Activated T-cell treated with anti-CD3 and anti-CD28 coated beads, Interleukin-2, amount 50 U/mL, for 4 hours (primary cell): ENCODE measurements at regions not wholly inside any gene's neighbourhood (a gene's known extent, or its start where the extent isn't known, plus 50 kb on each side); places are given as distances from the start of the nearest gene placed in this dataset.

Source experiments
- ATAC-seq, 2 donors: fragments of 200-7000 bp; cut with Tn5 transposase; one replicate each; pipeline ENCODE4 v1.10.0; 2021
- DNase-seq: peaks from one replicate; pipeline ENCODE4 v3.0.0-alpha.2; 2020
- H3K27me3 Mint-ChIP-seq: one replicate; pipeline ENCODE4 v1.8.0; 2021; ENCODE audit warnings: low read depth, mixed read lengths
- H3K36me3 Mint-ChIP-seq: one replicate; pipeline ENCODE4 v1.8.0; 2022; ENCODE audit warnings: mixed read lengths; ENCODE audit not compliant: insufficient read depth
- H3K4me1 Mint-ChIP-seq: one replicate; pipeline ENCODE4 v1.8.0; 2021; ENCODE audit warnings: low read depth, mixed read lengths
- H3K4me3 Mint-ChIP-seq: one replicate; pipeline ENCODE4 v1.8.0; 2021; ENCODE audit warnings: mild to moderate bottlenecking, moderate library complexity, mixed read lengths
- H3K9me3 Mint-ChIP-seq: one replicate; pipeline ENCODE4 v1.8.0; 2021; ENCODE audit warnings: mixed read lengths

- DNase-seq, result no peak
- H3K4me3 Mint-ChIP-seq, result no peak overlapping the region
- H3K36me3 Mint-ChIP-seq, result no peaks in the 10 kb centered on the region
- peaks cover 4% of the 10 kb centered on the region for H3K9me3 Mint-ChIP-seq
- ATAC-seq, result no peak
- no peaks in the 10 kb centered on the region for H3K27me3 Mint-ChIP-seq
- H3K4me1 Mint-ChIP-seq, result no peaks in the 10 kb centered on the region
Measured at GRCh38 chr13:34405410-34406181, 536.5 kb upstream of the NBEA start.

DNA sequence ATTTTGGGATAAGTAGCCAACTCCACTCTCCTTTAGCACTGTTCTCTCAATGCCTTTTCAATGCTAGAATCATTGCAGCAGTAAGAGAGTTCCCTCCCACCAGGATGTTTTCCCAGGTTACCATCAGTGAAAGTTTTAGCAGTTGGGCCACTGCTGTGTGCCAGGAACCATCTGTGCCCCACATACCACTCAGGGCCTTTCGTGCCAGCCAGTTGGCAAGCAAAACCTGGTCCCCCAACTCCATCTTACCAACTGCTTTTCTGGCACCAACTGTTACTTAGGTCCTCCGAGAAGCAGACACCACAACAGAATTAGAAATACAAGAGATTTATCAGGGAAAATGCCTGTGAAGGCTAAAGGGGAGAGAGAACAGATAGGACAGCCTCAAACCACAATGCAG, 533.4 kb upstream of the NBEA start:
- Mint-ChIP-seq H3K36me3 (no peaks in the 10 kb centered on the region), H3K4me1 (no peaks in the 10 kb centered on the region), H3K9me3 (peaks cover 8% of the 10 kb centered on the region), H3K27me3 (no peaks in the 10 kb centered on the region), H3K4me3 (no peak overlapping the region)
- DNase-seq (no peak), ATAC-seq (no peak)

DNA sequence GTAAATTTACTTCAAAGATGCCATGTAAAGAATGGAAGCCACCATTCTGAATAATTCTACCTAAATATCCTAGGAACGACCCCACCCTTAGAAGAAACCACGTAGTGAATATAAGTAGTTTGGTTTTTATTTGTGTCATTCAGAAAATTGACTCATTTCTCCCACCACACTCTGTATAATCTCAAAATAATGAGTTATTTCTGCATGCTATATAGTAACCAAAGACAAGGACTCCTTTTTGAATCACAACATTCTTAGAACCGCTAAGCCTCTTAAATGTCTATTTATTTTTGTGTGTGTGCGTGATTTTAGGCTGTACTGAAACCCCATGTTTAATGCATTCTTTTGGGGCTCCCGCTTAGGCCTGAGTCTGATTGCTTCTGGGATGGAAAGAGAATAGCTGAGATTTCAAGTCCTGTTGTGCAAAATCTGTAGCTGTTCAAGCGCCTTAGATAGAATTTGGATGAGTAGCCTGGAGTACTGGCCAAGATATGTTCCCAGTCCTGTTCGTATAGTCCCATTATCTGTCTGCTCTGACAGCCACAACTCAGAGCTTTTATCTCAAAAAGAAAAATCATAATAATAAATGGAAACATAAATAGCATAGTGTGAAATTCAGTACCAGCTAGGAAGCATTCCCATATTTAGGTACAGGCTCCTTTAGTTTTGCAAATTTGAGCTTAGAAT, 532.4 kb upstream of the NBEA start:
- H3K9me3 Mint-ChIP-seq, result peaks cover 10% of the 10 kb centered on the region
- H3K36me3 Mint-ChIP-seq, result no peaks in the 10 kb centered on the region
- no peak overlapping the region for H3K4me3 Mint-ChIP-seq
- H3K27me3 Mint-ChIP-seq, result no peaks in the 10 kb centered on the region
- no peak for DNase-seq
- ATAC-seq, result no peak
- no peaks in the 10 kb centered on the region for H3K4me1 Mint-ChIP-seq

- Mint-ChIP-seq H3K4me3 (no peak overlapping the region), H3K4me1 (no peaks in the 10 kb centered on the region), H3K27me3 (no peaks in the 10 kb centered on the region), H3K9me3 (peaks cover 15% of the 10 kb centered on the region), H3K36me3 (no peaks in the 10 kb centered on the region)
- ATAC-seq, result no peak
- DNase-seq, result no peak
Measured at GRCh38 chr13:34410678-34411077, 531.4 kb upstream of the NBEA start.

DNA sequence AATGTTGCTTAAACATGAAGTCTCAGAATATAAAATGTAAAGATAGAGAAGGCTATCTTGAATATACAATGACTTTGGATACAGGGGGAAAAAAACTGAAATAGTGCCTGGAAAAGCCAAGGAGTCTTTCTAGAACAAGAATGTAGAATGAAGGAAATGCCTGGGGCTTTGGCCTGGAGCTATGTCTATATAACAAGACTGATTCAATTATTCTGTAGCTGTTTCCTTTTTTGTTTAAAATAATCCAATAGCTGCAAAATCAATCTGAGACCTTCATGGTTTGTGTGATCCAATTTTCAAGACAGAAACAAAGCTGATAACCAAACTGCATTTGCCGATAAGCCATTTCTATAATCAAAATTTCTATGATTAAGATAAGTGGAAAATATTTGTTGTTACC, 530.9 kb upstream of the NBEA start:
- H3K27me3 Mint-ChIP-seq, result no peaks in the 10 kb centered on the region
- peaks cover 15% of the 10 kb centered on the region for H3K9me3 Mint-ChIP-seq
- no peaks in the 10 kb centered on the region for H3K36me3 Mint-ChIP-seq
- H3K4me1 Mint-ChIP-seq, result no peaks in the 10 kb centered on the region
- ATAC-seq, result no peak
- no peak for DNase-seq
- no peak overlapping the region for H3K4me3 Mint-ChIP-seq

GRCh38 chr13:34411894-34412293, 530.2 kb upstream of the NBEA start:
- peaks cover 15% of the 10 kb centered on the region for H3K9me3 Mint-ChIP-seq
- H3K4me1 Mint-ChIP-seq, result no peaks in the 10 kb centered on the region
- no peaks in the 10 kb centered on the region for H3K27me3 Mint-ChIP-seq
- H3K36me3 Mint-ChIP-seq, result no peaks in the 10 kb centered on the region
- DNase-seq (no peak), ATAC-seq (no peak)
- no peak overlapping the region for H3K4me3 Mint-ChIP-seq

DNA sequence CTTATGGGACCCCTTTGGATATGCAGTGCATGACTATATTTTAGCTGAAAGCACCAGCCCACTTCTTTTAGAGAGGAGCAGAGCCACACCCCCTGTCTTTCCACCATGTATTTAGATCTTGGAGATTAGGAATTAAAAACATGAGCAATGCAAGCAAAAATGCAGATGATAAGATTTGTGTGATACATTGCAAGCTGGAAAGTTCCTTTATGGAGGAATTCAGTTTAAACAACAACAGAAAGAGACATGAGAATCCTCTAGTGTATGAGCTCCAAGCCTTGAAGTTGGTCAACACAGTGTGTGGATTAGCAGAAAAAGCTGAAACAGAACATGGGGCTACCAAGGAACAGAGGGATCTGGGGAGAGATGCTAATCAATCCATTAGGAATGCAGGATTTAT, 529.8 kb upstream of the NBEA start:
- Mint-ChIP-seq H3K27me3 (no peaks in the 10 kb centered on the region), H3K4me1 (no peaks in the 10 kb centered on the region), H3K36me3 (no peaks in the 10 kb centered on the region), H3K9me3 (peaks cover 15% of the 10 kb centered on the region), H3K4me3 (no peak overlapping the region)
- DNase-seq, result no peak
- ATAC-seq, result no peak

GRCh38 chr13:34412817-34413375, 529.2 kb upstream of the NBEA start:
- no peak for ATAC-seq
- Mint-ChIP-seq H3K4me3 (no peak overlapping the region), H3K4me1 (no peaks in the 10 kb centered on the region), H3K27me3 (no peaks in the 10 kb centered on the region), H3K9me3 (peaks cover 15% of the 10 kb centered on the region), H3K36me3 (no peaks in the 10 kb centered on the region)
- no peak for DNase-seq

DNA sequence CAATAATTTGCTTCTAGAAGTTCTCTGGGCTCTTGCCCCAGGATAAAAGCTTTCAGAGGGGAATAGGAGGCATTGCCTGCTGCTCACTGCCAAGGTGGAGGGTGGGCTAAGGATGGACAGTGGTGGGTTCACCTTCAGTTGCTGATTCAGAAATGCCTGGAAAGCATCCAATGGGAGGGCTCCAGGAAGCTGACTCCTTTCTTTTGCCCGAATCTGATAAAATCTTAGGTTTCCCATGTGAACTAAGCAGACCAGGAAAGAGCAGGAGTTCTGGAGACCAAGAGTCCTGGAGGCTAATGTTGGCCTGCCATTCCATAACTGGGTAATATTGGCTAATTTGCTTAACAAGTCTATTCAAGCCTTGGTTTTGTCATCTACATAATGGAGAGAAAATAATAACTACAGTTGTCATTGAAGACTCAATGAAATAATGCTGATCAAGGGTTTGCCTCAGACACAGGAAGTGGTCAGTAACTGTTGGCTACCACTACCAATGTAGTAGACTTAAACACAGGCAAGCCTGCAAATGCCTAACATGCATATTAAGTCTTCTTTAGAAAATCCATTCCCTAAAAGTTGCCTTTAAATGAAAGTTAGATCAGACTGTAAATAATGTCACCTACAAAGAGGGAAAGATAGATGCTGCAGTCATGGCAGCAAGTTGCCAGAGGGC, 528.4 kb upstream of the NBEA start:
- H3K36me3 Mint-ChIP-seq, result no peaks in the 10 kb centered on the region
- H3K9me3 Mint-ChIP-seq, result peaks cover 15% of the 10 kb centered on the region
- no peak overlapping the region for H3K4me3 Mint-ChIP-seq
- ATAC-seq, result no peak
- DNase-seq, result no peak
- no peaks in the 10 kb centered on the region for H3K27me3 Mint-ChIP-seq
- H3K4me1 Mint-ChIP-seq, result no peaks in the 10 kb centered on the region

GRCh38 chr13:34414616-34415015, 527.5 kb upstream of the NBEA start:
- ATAC-seq (no peak), DNase-seq (no peak)
- peaks cover 15% of the 10 kb centered on the region for H3K9me3 Mint-ChIP-seq
- H3K4me3 Mint-ChIP-seq, result no peak overlapping the region
- no peaks in the 10 kb centered on the region for H3K4me1 Mint-ChIP-seq
- H3K27me3 Mint-ChIP-seq, result no peaks in the 10 kb centered on the region
- H3K36me3 Mint-ChIP-seq, result no peaks in the 10 kb centered on the region

DNA sequence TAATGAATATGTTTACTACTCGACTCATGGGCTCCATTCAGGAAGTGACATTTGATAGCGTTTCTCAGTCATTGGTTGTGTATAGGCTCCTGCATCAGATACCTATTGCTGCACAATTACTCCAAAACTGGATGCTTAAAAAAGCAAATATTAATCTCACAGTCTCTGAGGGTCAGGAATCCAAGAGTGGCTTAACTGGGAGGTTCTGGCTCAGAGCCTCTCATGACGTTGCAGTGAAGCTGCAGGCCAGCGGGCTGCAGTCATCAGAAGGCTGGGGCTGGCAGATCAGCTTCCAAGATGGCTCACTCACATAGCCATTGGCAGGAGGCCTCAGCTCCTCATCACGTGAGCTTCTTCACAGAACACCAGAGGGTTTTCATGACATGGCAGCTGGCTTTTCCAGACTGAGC, 525.1 kb upstream of the NBEA start:
- no peaks in the 10 kb centered on the region for H3K4me1 Mint-ChIP-seq
- H3K36me3 Mint-ChIP-seq, result no peaks in the 10 kb centered on the region
- no peak overlapping the region for H3K4me3 Mint-ChIP-seq
- ATAC-seq (no peak), DNase-seq (no peak)
- peaks cover 15% of the 10 kb centered on the region for H3K9me3 Mint-ChIP-seq
- no peaks in the 10 kb centered on the region for H3K27me3 Mint-ChIP-seq

- DNase-seq (no peak), ATAC-seq (no peak)
- Mint-ChIP-seq H3K4me1 (no peaks in the 10 kb centered on the region), H3K27me3 (no peaks in the 10 kb centered on the region), H3K36me3 (no peaks in the 10 kb centered on the region), H3K4me3 (no peak overlapping the region), H3K9me3 (peaks cover 14% of the 10 kb centered on the region)
Measured at GRCh38 chr13:34417896-34418295, 524.2 kb upstream of the NBEA start.

- H3K27me3 Mint-ChIP-seq, result no peaks in the 10 kb centered on the region
- no peaks in the 10 kb centered on the region for H3K4me1 Mint-ChIP-seq
- peaks cover 10% of the 10 kb centered on the region for H3K9me3 Mint-ChIP-seq
- ATAC-seq, result no peak
- H3K4me3 Mint-ChIP-seq, result no peak overlapping the region
- H3K36me3 Mint-ChIP-seq, result no peaks in the 10 kb centered on the region
- no peak for DNase-seq
Measured at GRCh38 chr13:34419025-34419424, 523.0 kb upstream of the NBEA start.

DNA sequence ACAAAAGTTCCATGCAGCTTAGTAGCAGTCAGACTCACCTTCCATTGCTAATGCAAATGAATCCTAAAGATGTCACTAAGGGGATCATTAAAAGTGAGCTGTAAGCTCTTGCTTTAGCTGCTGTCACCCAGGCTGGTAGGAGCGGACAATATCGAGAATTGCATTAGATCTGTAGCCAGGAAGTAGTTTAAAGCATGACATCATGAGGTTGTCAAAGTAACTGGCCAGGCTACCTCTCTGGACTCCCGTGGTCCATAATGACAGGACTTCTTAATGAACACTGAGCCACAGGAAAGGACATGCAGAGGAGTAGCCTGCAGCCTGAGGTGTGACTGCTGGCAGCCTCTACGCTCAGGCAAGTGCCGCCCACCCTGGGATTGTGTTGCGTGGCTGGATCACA, 522.3 kb upstream of the NBEA start:
- H3K4me1 Mint-ChIP-seq, result no peaks in the 10 kb centered on the region
- DNase-seq (no peak), ATAC-seq (no peak)
- H3K9me3 Mint-ChIP-seq, result peaks cover 5% of the 10 kb centered on the region
- H3K27me3 Mint-ChIP-seq, result no peaks in the 10 kb centered on the region
- H3K4me3 Mint-ChIP-seq, result no peak overlapping the region
- no peaks in the 10 kb centered on the region for H3K36me3 Mint-ChIP-seq
